Endodermal cell (in vitro differentiated cells): ENCODE measurements at regions not wholly inside any gene's neighbourhood (a gene's known extent, or its start where the extent isn't known, plus 50 kb on each side); places are given as distances from the start of the nearest gene placed in this dataset.

ENCODE experiments used
- DNase-seq: peaks from one replicate; pipeline ENCODE4 v3.0.0-alpha.2; 2017
- H3K27ac ChIP-seq: 2 replicates; pipeline ENCODE4 v1.5.1; 2013; ENCODE audit warnings: mild to moderate bottlenecking, low read depth, low read length, moderate library complexity
- H3K27me3 ChIP-seq: 2 replicates; pipeline ENCODE4 v1.6.1; 2013; ENCODE audit warnings: mild to moderate bottlenecking, low read length, moderate library complexity; ENCODE audit not compliant: insufficient read depth, control insufficient read depth, poor library complexity, severe bottlenecking
- H3K36me3 ChIP-seq: 2 replicates; pipeline ENCODE4 v1.7.0; 2013; ENCODE audit warnings: mild to moderate bottlenecking, low read length, moderate library complexity; ENCODE audit not compliant: control insufficient read depth, insufficient read depth
- H3K4me1 ChIP-seq: one replicate; pipeline ENCODE4 v1.7.0; 2013; ENCODE audit warnings: low read length; ENCODE audit not compliant: control insufficient read depth, insufficient read depth
- H3K4me3 ChIP-seq: 2 replicates; pipeline ENCODE4 v1.5.1; 2013; ENCODE audit warnings: mild to moderate bottlenecking, low read length, moderate library complexity
- H3K9ac ChIP-seq: 2 replicates; pipeline ENCODE4 v1.6.1; 2013; ENCODE audit warnings: mild to moderate bottlenecking, low read length, moderate library complexity; ENCODE audit not compliant: poor library complexity, severe bottlenecking; ENCODE audit errors: extremely low read depth
- H3K9me3 ChIP-seq: 2 replicates; pipeline ENCODE4 v1.6.1; 2013; ENCODE audit warnings: mild to moderate bottlenecking, low read length, moderate library complexity; ENCODE audit not compliant: control insufficient read depth
- H3K27ac Mint-ChIP-seq: 2 replicates; pipeline ENCODE4 v1.8.0; 2020; ENCODE audit warnings: mixed read lengths
- H3K27me3 Mint-ChIP-seq: 2 replicates; pipeline ENCODE4 v1.8.0; 2021; ENCODE audit warnings: mild to moderate bottlenecking, mixed read lengths; ENCODE audit not compliant: insufficient read depth
- H3K36me3 Mint-ChIP-seq: 2 replicates; pipeline ENCODE4 v1.8.0; 2020; ENCODE audit warnings: low read depth, mixed read lengths
- H3K4me1 Mint-ChIP-seq: 2 replicates; pipeline ENCODE4 v1.8.0; 2020; ENCODE audit warnings: mixed read lengths
- H3K4me3 Mint-ChIP-seq: 2 replicates; pipeline ENCODE4 v1.8.0; 2020; ENCODE audit warnings: mild to moderate bottlenecking, moderate library complexity, mixed read lengths
- H3K9me3 Mint-ChIP-seq: 2 replicates; pipeline ENCODE4 v1.8.0; 2020; ENCODE audit warnings: mild to moderate bottlenecking, mixed read lengths
- WGBS, 2 experiments: methylation state at CpG; one replicate each; pipeline versions ENCODE4 v1.1.5 to v1.1.7; 2013; ENCODE audit warnings: missing lambda C conversion rate in 2 of 2, mixed read lengths in 1 of 2; ENCODE audit not compliant: insufficient coverage in 1 of 2, insufficient read length in 1 of 2; 5-methylcytosine and 5-hydroxymethylcytosine counted together
- TF ChIP-seq, protein P1 (sequence below): fragments of 200-600 bp; sonication (generic); conservative IDR thresholded peaks from 2 replicates; pipeline ENCODE4 v1.5.0; 2021; ENCODE audit warnings: antibody characterized with exemption, mild to moderate bottlenecking

DNA sequence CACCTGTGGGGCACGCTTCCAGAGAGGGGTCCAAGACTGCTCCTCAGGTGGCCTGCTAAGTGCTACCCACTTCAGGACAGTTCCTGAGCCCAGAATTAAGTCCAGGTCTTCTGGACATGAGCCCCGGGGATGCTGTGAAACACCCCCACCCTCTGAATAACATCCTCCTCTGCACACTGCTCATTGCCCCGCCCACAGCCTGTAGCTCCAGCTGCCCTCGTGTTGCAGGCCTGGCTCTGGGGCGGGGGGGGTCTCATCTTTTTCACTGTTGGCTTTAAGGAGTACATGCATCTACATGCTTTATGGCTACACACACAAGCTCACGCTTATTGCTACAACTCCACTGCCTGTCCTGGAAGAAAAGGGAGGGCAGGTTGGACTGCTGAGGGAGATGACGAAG is 92.8 kb downstream of the PTGR3 start:
- H3K9ac ChIP-seq = no peak overlapping the region
- H3K4me1 Mint-ChIP-seq = no peaks in the 10 kb centered on the region
- DNase-seq = no peak
- WGBS, 2 experiments = 67 to 85% methylated on average over 3 to 7 of the region's 7 CpGs
- no peaks in the 10 kb centered on the region for H3K4me1 ChIP-seq
- H3K9me3 Mint-ChIP-seq = no peaks in the 10 kb centered on the region
- no peak overlapping the region for H3K27ac Mint-ChIP-seq
- no peak overlapping the region for H3K4me3 Mint-ChIP-seq
- TF ChIP-seq, protein P1, sequence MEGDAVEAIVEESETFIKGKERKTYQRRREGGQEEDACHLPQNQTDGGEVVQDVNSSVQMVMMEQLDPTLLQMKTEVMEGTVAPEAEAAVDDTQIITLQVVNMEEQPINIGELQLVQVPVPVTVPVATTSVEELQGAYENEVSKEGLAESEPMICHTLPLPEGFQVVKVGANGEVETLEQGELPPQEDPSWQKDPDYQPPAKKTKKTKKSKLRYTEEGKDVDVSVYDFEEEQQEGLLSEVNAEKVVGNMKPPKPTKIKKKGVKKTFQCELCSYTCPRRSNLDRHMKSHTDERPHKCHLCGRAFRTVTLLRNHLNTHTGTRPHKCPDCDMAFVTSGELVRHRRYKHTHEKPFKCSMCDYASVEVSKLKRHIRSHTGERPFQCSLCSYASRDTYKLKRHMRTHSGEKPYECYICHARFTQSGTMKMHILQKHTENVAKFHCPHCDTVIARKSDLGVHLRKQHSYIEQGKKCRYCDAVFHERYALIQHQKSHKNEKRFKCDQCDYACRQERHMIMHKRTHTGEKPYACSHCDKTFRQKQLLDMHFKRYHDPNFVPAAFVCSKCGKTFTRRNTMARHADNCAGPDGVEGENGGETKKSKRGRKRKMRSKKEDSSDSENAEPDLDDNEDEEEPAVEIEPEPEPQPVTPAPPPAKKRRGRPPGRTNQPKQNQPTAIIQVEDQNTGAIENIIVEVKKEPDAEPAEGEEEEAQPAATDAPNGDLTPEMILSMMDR = no peak
- no peak overlapping the region for H3K27ac ChIP-seq
- no peaks in the 10 kb centered on the region for H3K27me3 Mint-ChIP-seq
- H3K36me3 Mint-ChIP-seq = no peaks in the 10 kb centered on the region
- no peak overlapping the region for H3K4me3 ChIP-seq
- no peaks in the 10 kb centered on the region for H3K9me3 ChIP-seq
- no peaks in the 10 kb centered on the region for H3K36me3 ChIP-seq
- no peaks in the 10 kb centered on the region for H3K27me3 ChIP-seq

DNA sequence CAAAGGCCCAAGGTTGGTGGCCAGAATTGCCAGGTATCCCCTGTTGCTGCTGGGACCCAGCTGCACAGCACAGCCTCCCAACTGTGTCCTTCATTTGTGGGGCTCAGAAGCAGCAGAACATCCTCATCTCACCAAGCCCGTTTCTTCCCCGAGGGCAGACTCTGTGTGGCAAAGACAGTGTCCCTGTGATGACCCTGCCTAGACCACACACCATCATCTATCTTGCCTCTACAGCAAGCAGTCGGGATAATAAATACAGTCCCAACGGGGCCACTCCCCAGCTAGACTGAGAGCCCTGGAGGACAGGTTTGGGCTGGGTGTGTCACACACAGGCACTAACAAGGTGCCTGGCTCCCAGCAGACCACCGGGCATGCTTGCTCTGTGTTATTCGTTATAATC is 93.4 kb downstream of the PTGR3 start:
- H3K9ac ChIP-seq = no peak overlapping the region
- H3K4me1 ChIP-seq = no peaks in the 10 kb centered on the region
- no peaks in the 10 kb centered on the region for H3K4me1 Mint-ChIP-seq
- H3K9me3 ChIP-seq = no peaks in the 10 kb centered on the region
- no peak overlapping the region for H3K27ac ChIP-seq
- no peaks in the 10 kb centered on the region for H3K27me3 ChIP-seq
- no peak for DNase-seq
- H3K4me3 ChIP-seq = no peak overlapping the region
- H3K36me3 Mint-ChIP-seq = no peaks in the 10 kb centered on the region
- H3K27me3 Mint-ChIP-seq = no peaks in the 10 kb centered on the region
- no peak overlapping the region for H3K27ac Mint-ChIP-seq
- H3K4me3 Mint-ChIP-seq = no peak overlapping the region
- TF ChIP-seq, protein P1 = no peak
- no peaks in the 10 kb centered on the region for H3K9me3 Mint-ChIP-seq
- no peaks in the 10 kb centered on the region for H3K36me3 ChIP-seq
- WGBS, 2 experiments = 82 to 87% methylated on average over 4 to 6 of the region's 6 CpGs
